ENCODE measurements at regions not wholly inside any gene's neighbourhood (a gene's known extent, or its start where the extent isn't known, plus 50 kb on each side); places are given as distances from the start of the nearest gene placed in this dataset.

- Histone ChIP-seq H3K4me1 (ENCODE audit: control insufficient read depth, extremely low read depth, insufficient read depth, low read length) (no peaks in the 10 kb centered on the region), H3K4me2 (ENCODE audit: extremely low read depth, insufficient read depth, low read length) (no peak overlapping the region), H3K4me3 (replicated peaks in 1 of 4; ENCODE audit: control extremely low read depth in 1 of 4, insufficient read depth in 1 of 4, low read depth in 3 of 4, low read length in 4 of 4) (no peak overlapping the region), H3K9me3 (ENCODE audit: control insufficient read depth, insufficient read depth, low read depth, low read length) (no peaks in the 10 kb centered on the region), H4K20me1 (ENCODE audit: control insufficient read depth, extremely low read depth, insufficient read depth, low read length) (no peaks in the 10 kb centered on the region), H2AFZ (ENCODE audit: low read length) (no peak overlapping the region), H3K27me3 (ENCODE audit: control insufficient read depth, insufficient read depth, low read length) (no peaks in the 10 kb centered on the region), H3K36me3 (ENCODE audit: control insufficient read depth, insufficient read depth, low read length) (no peaks in the 10 kb centered on the region), H3K27ac (ENCODE audit: insufficient read depth, low read length) (no peak overlapping the region), H3K9ac (ENCODE audit: insufficient read depth, low read length) (no peak overlapping the region), H3K79me2 (ENCODE audit: control insufficient read depth, insufficient read depth, low read length) (no peaks in the 10 kb centered on the region)
- TF ChIP-seq CTCF (conservative IDR thresholded peaks at IDR 0.05 in 1 of 2, IDR thresholded peaks at IDR 0.05 in 1 of 2; ENCODE audit: low read depth in 1 of 2, low read length in 2 of 2) (no peak), EZH2 (IDR thresholded peaks at IDR 0.05; ENCODE audit: low read length, missing control alignments) (no peak)
- DNase-seq (ENCODE audit: low read depth in 2 of 2), result no peak
Observed at GRCh38 chr21:38610623-38611251, 112.5 kb upstream of the ERG start.

GRCh38 chr21:38611277-38611676, 113.0 kb upstream of the ERG start:
- H3K27me3 ChIP-seq (ENCODE audit: control insufficient read depth, insufficient read depth, low read length), result no peaks in the 10 kb centered on the region

GRCh38 chr21:38613686-38614085, 115.4 kb upstream of the ERG start:
- Histone ChIP-seq H2AFZ (ENCODE audit: low read length) (no peak overlapping the region), H3K4me3 (replicated peaks in 1 of 4; ENCODE audit: control extremely low read depth in 1 of 4, insufficient read depth in 1 of 4, low read depth in 3 of 4, low read length in 4 of 4) (no peak overlapping the region), H4K20me1 (ENCODE audit: control insufficient read depth, extremely low read depth, insufficient read depth, low read length) (no peaks in the 10 kb centered on the region), H3K79me2 (ENCODE audit: control insufficient read depth, insufficient read depth, low read length) (no peaks in the 10 kb centered on the region), H3K27ac (ENCODE audit: insufficient read depth, low read length) (no peak overlapping the region), H3K36me3 (ENCODE audit: control insufficient read depth, insufficient read depth, low read length) (no peaks in the 10 kb centered on the region), H3K9ac (ENCODE audit: insufficient read depth, low read length) (no peak overlapping the region), H3K27me3 (ENCODE audit: control insufficient read depth, insufficient read depth, low read length) (peaks cover 2% of the 10 kb centered on the region), H3K4me2 (ENCODE audit: extremely low read depth, insufficient read depth, low read length) (no peak overlapping the region), H3K9me3 (ENCODE audit: control insufficient read depth, insufficient read depth, low read depth, low read length) (no peaks in the 10 kb centered on the region), H3K4me1 (ENCODE audit: control insufficient read depth, extremely low read depth, insufficient read depth, low read length) (no peaks in the 10 kb centered on the region)
- no peak for DNase-seq (ENCODE audit: low read depth in 2 of 2)
- TF ChIP-seq EZH2 (IDR thresholded peaks at IDR 0.05; ENCODE audit: low read length, missing control alignments) (no peak), CTCF (conservative IDR thresholded peaks at IDR 0.05 in 1 of 2, IDR thresholded peaks at IDR 0.05 in 1 of 2; ENCODE audit: low read depth in 1 of 2, low read length in 2 of 2) (no peak)

More at GRCh38 chr21:38611277-38611676, 113.0 kb upstream of the ERG start:
- Histone ChIP-seq H4K20me1 (ENCODE audit: control insufficient read depth, extremely low read depth, insufficient read depth, low read length) (no peaks in the 10 kb centered on the region), H3K36me3 (ENCODE audit: control insufficient read depth, insufficient read depth, low read length) (no peaks in the 10 kb centered on the region), H3K9ac (ENCODE audit: insufficient read depth, low read length) (no peak overlapping the region), H3K9me3 (ENCODE audit: control insufficient read depth, insufficient read depth, low read depth, low read length) (no peaks in the 10 kb centered on the region), H3K79me2 (ENCODE audit: control insufficient read depth, insufficient read depth, low read length) (no peaks in the 10 kb centered on the region), H3K4me3 (replicated peaks in 1 of 4; ENCODE audit: control extremely low read depth in 1 of 4, insufficient read depth in 1 of 4, low read depth in 3 of 4, low read length in 4 of 4) (no peak overlapping the region), H3K4me1 (ENCODE audit: control insufficient read depth, extremely low read depth, insufficient read depth, low read length) (no peaks in the 10 kb centered on the region), H3K27ac (ENCODE audit: insufficient read depth, low read length) (no peak overlapping the region), H2AFZ (ENCODE audit: low read length) (no peak overlapping the region), H3K4me2 (ENCODE audit: extremely low read depth, insufficient read depth, low read length) (no peak overlapping the region)
- DNase-seq (ENCODE audit: low read depth in 2 of 2), result no peak
- TF ChIP-seq EZH2 (IDR thresholded peaks at IDR 0.05; ENCODE audit: low read length, missing control alignments) (no peak), CTCF (conservative IDR thresholded peaks at IDR 0.05 in 1 of 2, IDR thresholded peaks at IDR 0.05 in 1 of 2; ENCODE audit: low read depth in 1 of 2, low read length in 2 of 2) (no peak)

All from fibroblast of lung (primary cell).